PFSK-1 (cell line): ENCODE measurements at regions not wholly inside any gene's neighbourhood (a gene's known extent, or its start where the extent isn't known, plus 50 kb on each side); places are given as distances from the start of the nearest gene placed in this dataset.

ENCODE experiments used
- FOXP2 ChIP-seq: optimal IDR thresholded peaks from 2 replicates; pipeline ENCODE3; 2011; ENCODE audit warnings: borderline replicate concordance, control low read depth, inconsistent platforms; ENCODE audit not compliant: insufficient read depth; ENCODE audit errors: extremely low read length, extremely low read depth
- POLR2AphosphoS5 ChIP-seq: IDR thresholded peaks from 2 replicates; pipeline ENCODE4 v1.6.1; 2012; ENCODE audit warnings: low read depth, mild to moderate bottlenecking, control low read depth, low read length, moderate library complexity
- REST ChIP-seq, 2 experiments: IDR thresholded peaks; 2 replicates each; pipeline versions ENCODE4 v1.6.1 to v1.8.0; 2011 to 2012; ENCODE audit warnings: low read depth in 2 of 2, low read length in 2 of 2, control low read depth in 1 of 2, inconsistent platforms in 1 of 2, mild to moderate bottlenecking in 1 of 2, moderate library complexity in 1 of 2; ENCODE audit not compliant: insufficient read depth in 1 of 2
- SIN3A ChIP-seq: IDR thresholded peaks from 2 replicates; pipeline ENCODE4 v1.6.1; 2012; ENCODE audit warnings: mild to moderate bottlenecking, low read length, moderate library complexity, borderline replicate concordance; ENCODE audit not compliant: insufficient read depth
- TAF1 ChIP-seq: IDR thresholded peaks from 2 replicates; pipeline ENCODE4 v1.6.1; 2012; ENCODE audit warnings: low read length, control low read depth, borderline replicate concordance; ENCODE audit not compliant: insufficient read depth

- TF ChIP-seq FOXP2 (no peak), SIN3A (no peak), TAF1 (no peak), POLR2AphosphoS5 (no peak), REST (IDR thresholded peaks at IDR 0.05; ENCODE audit: insufficient read depth in 1 of 2, low read depth in 2 of 2, low read length in 2 of 2) (no peak)
These were observed 690.5 kb downstream of the BRINP3 start for GRCh38 chr1:189787201-189787600.

- TF ChIP-seq REST (IDR thresholded peaks at IDR 0.05; ENCODE audit: insufficient read depth in 1 of 2, low read depth in 2 of 2, low read length in 2 of 2) (no peak), FOXP2 (no peak), SIN3A (no peak)
These were observed 687.3 kb downstream of the BRINP3 start for GRCh38 chr1:189790335-189790734.

GRCh38 chr1:189803364-189803763, 674.3 kb downstream of the BRINP3 start:
- TF ChIP-seq TAF1 (no peak), FOXP2 (no peak), POLR2AphosphoS5 (no peak), REST (IDR thresholded peaks at IDR 0.05; ENCODE audit: insufficient read depth in 1 of 2, low read depth in 2 of 2, low read length in 2 of 2) (no peak), SIN3A (no peak)

GRCh38 chr1:189804352-189804751, 673.3 kb downstream of the BRINP3 start:
- TF ChIP-seq FOXP2 (no peak), POLR2AphosphoS5 (no peak), SIN3A (no peak), REST (IDR thresholded peaks at IDR 0.05; ENCODE audit: insufficient read depth in 1 of 2, low read depth in 2 of 2, low read length in 2 of 2) (no peak), TAF1 (no peak)

- TF ChIP-seq TAF1: no peak
- TF ChIP-seq REST (IDR thresholded peaks at IDR 0.05; ENCODE audit: insufficient read depth in 1 of 2, low read depth in 2 of 2, low read length in 2 of 2): no peak
These were observed 671.9 kb downstream of the BRINP3 start for GRCh38 chr1:189805735-189806134.
